SIG-M5 treated with dmso at 0.1 percent for 504 hours (cell line): ENCODE measurements at regions not wholly inside any gene's neighbourhood (a gene's known extent, or its start where the extent isn't known, plus 50 kb on each side); places are given as distances from the start of the nearest gene placed in this dataset.
A peak's percentile ranks its signal among the peaks of the same experiment; 100 is the strongest.

Source experiments
- DNase-seq: peaks from one replicate; lab custom pipeline; 2025; ENCODE audit not compliant: unreplicated experiment; lab: John Stamatoyannopoulos, UW

GRCh38 chr5:66306105-66306843 lies 162.2 kb downstream of the SREK1 start:
- peak; percentile 61 for DNase-seq

DNA sequence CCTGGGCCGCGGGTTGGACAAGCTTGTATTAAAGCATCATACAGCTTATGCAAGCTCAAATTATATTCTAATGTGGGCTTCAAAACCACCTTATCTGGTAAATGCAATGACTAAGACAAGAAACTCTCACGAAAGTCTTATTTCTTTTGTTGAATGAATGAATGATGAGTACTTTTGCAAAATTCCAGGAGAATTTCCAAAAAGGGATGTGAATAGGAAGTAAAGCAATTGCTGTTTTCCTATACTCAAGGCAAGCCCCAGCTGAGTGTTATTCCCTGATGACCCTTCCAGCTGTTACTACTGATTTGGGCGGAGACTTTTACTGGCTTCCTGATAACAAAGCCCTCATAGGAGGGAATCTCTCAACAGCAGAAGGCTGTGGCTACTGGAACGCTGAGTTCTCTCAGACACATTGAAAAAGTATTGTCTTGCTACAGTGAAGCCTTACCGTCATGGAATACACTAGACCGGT lies 162.8 kb downstream of the SREK1 start:
- DNase-seq = no peak

GRCh38 chr5:66307647-66308241 lies 163.6 kb downstream of the SREK1 start:
- DNase-seq = peak; percentile 73

DNA sequence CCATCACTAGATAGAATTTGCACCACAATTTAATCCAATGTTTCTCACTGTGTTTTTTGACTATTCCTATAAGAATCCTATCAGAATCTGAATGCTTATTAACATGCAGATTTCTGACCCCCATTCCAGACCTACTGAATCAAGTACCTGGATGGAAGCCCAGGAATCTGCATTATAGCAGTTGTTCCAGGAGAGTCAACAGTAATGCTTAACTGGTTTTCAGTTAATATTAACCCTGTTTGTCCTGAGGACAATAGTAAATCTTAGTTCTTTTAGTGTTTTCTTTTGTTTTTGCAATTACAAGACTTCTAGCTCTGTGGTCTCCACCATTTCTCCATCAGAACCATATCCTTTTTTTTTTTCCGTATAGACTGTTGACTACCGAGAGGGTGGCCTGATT lies 168.2 kb downstream of the SREK1 start:
- no peak for DNase-seq

- DNase-seq = no peak
Observed at GRCh38 chr5:66315784-66316183, 171.7 kb downstream of the SREK1 start.

DNA sequence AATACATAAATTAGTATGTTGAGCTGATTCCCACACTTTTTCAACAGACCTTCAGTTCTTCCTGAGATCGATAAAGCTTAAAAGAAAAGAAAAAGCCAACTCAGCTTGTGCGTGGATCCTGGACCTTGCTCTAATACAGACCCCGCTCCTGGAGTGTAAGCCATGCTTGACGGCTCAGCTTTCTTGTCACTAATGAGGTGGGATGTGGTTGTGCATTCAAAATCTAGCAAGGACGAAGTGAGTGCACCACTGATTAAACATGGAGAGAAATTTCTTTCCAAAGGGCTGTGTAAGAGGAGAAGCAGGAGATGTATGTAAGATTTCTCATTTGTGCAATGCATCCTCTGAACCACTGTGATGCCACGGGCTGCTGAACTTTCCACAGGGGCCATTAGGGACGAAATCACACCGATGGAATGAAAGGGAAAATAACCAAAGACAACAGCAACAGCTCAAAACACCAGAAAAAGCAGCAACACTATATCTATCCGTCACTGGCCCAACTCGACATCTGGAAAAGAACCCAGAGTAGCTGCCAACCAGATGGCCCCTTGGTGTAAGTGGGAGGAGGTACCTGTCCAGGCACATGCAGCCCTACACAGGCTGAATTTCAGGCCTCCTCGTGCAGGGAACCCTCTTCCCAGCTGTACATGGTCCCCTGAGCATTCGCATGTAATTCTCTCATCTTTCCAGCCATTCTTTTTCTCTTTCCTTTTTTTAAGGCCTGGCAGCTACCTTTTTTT lies 178.9 kb downstream of the SREK1 start:
- no peak for DNase-seq

DNA sequence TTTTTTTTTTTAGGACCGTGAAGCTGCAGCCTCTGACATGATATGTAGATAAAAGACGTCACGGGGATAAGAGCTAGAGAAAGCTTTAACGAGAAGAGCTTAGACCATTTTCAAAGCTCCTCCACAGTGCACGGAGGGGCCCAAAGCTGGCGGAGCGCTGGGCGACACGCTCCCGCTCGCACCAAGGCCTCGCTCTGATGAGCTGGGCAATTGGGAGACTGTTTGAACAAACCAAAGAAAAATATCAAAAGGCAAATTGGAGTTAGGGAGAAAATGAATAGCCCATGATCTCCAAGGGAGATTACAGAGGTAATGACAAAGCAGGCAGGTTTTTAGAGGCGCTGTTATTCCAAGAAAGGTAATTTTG lies 179.4 kb downstream of the SREK1 start:
- no peak for DNase-seq

DNA sequence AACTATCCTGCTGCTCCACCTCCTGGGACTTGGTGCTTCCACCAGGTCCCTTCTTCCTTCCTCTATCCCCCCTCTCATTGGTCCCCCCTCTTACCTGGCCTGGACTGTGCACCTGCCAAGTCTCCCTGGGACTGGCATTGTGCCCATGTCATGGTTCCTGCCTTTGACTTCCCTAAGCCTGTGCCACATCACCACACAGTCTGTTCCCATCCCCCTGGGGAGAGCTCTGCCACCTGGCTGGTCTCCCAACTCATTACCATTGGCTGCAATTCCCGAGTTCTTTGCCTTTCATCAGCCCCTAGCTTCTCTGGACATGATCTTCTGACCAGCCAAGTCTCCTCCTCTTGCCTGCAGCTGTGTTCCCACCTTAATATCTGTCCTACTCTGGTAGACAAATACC lies 180.3 kb downstream of the SREK1 start:
- no peak for DNase-seq

GRCh38 chr5:66326276-66326675 lies 182.2 kb downstream of the SREK1 start:
- DNase-seq = no peak

DNA sequence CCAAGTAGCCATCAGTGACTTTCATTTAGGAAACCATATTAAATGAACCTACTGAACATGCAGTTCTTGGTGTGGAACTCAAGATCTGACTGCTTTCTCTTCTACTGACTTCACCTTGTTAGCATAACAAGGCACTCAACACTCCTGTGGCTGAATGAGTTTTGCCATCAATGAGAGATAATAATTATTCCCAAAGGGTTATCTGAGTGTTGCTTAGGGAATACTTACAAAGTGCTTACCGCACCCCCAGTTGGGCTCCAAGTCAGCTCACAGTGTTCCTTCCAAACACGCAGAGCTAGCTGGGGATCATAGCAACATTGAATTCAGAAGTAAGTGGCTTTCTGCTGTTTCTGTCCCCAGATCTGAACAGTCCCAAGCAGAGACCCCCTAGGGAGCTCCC lies 182.9 kb downstream of the SREK1 start:
- no peak for DNase-seq

DNA sequence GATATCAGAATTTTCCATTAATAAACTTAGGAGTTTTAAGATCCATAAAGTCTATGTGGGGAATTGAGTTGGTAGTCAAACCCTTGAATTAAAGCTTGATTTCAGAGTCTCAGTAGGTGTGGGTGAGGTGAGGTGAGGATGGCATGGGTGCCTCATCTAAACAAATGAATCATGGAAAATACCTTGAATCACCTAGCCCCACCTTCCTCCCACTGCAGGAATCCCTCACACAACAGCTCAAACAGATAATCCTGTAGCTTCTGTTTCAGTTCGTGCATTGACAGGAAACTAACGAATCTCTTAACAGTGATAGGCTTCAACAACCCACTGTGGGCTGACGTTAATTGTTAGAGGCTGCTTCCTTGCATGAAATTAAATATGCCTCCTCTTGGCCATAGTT lies 185.0 kb downstream of the SREK1 start:
- no peak for DNase-seq

- DNase-seq = no peak
Observed at GRCh38 chr5:66333192-66333591, 189.1 kb downstream of the SREK1 start.

GRCh38 chr5:66337626-66338226 lies 193.6 kb downstream of the SREK1 start:
- no peak for DNase-seq

- DNase-seq = no peak
Observed at GRCh38 chr5:66338828-66339227, 194.7 kb downstream of the SREK1 start.

DNA sequence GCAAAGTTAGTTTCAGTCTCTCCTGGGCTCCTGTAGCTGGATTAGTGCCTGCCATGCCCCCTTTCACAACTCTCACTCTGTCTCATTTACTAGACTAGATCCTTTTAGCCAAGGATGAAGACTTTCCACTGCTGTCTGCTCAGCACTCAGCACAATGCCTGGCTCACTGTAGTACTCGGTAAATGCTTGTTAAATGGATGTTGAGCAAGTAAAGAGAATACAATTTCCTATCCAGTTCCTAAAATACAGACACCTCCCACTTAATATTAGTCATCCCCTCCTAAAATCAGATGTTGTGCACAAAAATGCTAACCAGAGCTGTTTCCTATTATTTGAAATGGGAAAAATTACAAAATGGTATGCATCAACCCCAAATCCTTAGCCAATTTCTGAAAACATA lies 195.8 kb downstream of the SREK1 start:
- DNase-seq = no peak

- DNase-seq = no peak
Observed at GRCh38 chr5:66340786-66341185, 196.7 kb downstream of the SREK1 start.

- DNase-seq = no peak
Observed at GRCh38 chr5:66342341-66342880, 198.3 kb downstream of the SREK1 start.

DNA sequence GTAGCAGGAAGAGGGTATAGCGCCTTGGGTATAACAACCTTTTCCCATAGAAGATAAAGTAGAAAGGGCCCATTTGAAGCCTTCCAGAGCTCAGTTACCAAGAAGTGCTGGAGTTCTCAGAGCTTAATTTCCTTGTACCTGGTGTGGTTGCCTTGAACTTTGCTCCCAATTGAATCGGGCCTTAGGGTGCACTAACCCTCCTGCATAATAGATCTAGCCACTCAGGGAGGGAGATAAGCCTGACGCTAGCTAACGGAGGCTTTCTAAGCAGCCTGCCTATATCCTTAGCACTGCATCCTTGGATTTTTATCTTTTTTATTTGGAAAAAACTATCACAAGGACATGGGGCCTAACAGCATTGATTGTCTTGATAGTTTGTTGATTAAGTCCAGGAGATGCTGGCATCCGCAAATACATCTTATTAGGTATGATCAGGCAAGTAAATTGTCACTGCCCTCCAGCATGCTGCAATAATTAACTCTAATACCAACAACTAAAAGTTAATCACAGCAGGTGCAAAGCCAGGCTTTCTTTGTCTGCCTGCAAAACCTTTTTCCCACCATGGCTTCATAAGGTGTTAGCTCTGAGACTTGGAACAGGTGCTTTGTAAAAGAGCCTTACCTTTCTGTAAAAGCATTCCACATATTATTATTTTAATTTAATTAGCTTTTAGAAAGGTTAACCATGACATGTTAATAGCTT lies 199.4 kb downstream of the SREK1 start:
- DNase-seq = no peak

GRCh38 chr5:66344544-66344943 lies 200.4 kb downstream of the SREK1 start:
- DNase-seq = no peak

GRCh38 chr5:66345281-66345680 lies 201.2 kb downstream of the SREK1 start:
- no peak for DNase-seq

- DNase-seq = no peak
Observed at GRCh38 chr5:66346869-66347268, 202.8 kb downstream of the SREK1 start.
